T-helper 2 cell treated with Interferon-gamma antibody and Interleukin-4, amounts not matched to agents 5 μg/mL and 100 μg/mL, for 36 hours (primary cell): ENCODE measurements at regions not wholly inside any gene's neighbourhood (a gene's known extent, or its start where the extent isn't known, plus 50 kb on each side); places are given as distances from the start of the nearest gene placed in this dataset.

ENCODE experiments used
- DNase-seq: peaks from one replicate; pipeline ENCODE4 v3.0.0; 2021; ENCODE audit warnings: low spot score
- H3K27ac Mint-ChIP-seq: one replicate; pipeline ENCODE4 v1.8.0; 2021; ENCODE audit warnings: mild to moderate bottlenecking, mixed read lengths
- H3K27me3 Mint-ChIP-seq: one replicate; pipeline ENCODE4 v1.8.0; 2021; ENCODE audit warnings: low read depth, mixed read lengths
- H3K36me3 Mint-ChIP-seq: one replicate; pipeline ENCODE4 v1.8.0; 2021; ENCODE audit warnings: low read depth, mixed read lengths
- H3K4me1 Mint-ChIP-seq: one replicate; pipeline ENCODE4 v1.8.0; 2021; ENCODE audit warnings: low read depth, mixed read lengths
- H3K4me3 Mint-ChIP-seq: one replicate; pipeline ENCODE4 v1.8.0; 2022; ENCODE audit warnings: mild to moderate bottlenecking, moderate library complexity, mixed read lengths
- H3K9me3 Mint-ChIP-seq: one replicate; pipeline ENCODE4 v1.8.0; 2021; ENCODE audit warnings: mixed read lengths

DNA sequence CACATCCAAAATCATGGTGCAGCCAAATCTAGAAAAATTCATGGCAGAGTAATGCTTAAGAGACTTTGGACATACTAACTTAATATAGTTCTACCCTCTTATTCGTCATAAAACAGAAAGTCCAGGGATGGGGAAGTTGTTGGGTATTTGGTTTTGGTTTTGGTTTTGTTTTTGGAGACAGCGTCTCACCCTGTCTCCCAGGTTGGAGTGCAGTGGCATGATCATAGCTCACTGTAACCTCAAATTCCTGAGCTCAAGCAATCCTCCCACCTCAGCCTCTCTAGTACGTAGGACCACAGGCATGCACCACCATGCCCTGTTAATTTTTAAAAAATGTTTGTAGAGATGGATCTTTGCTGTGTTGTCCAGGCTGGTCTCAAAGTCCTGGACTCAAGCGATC lies 271.8 kb upstream of the TENM3 start:
- no peak for DNase-seq
- Mint-ChIP-seq H3K27me3 (no peaks in the 10 kb centered on the region), H3K9me3 (peaks cover 9% of the 10 kb centered on the region), H3K27ac (no peak overlapping the region), H3K36me3 (no peaks in the 10 kb centered on the region), H3K4me3 (peak overlapping the region; percentile 31), H3K4me1 (peaks cover 6% of the 10 kb centered on the region)

- H3K4me3 Mint-ChIP-seq, result no peak overlapping the region
- no peaks in the 10 kb centered on the region for H3K27me3 Mint-ChIP-seq
Observed at GRCh38 chr4:181971973-181972372, 271.2 kb upstream of the TENM3 start.

GRCh38 chr4:181976764-181977163 lies 266.4 kb upstream of the TENM3 start:
- H3K9me3 Mint-ChIP-seq, result peaks cover 24% of the 10 kb centered on the region
- H3K4me1 Mint-ChIP-seq, result peaks cover 1% of the 10 kb centered on the region
- DNase-seq, result no peak
- no peak overlapping the region for H3K27ac Mint-ChIP-seq
- H3K27me3 Mint-ChIP-seq, result no peaks in the 10 kb centered on the region
- H3K4me3 Mint-ChIP-seq, result no peak overlapping the region
- no peaks in the 10 kb centered on the region for H3K36me3 Mint-ChIP-seq

More at GRCh38 chr4:181971973-181972372, 271.2 kb upstream of the TENM3 start:
- Mint-ChIP-seq H3K27ac (no peak overlapping the region), H3K36me3 (no peaks in the 10 kb centered on the region), H3K4me1 (peaks cover 6% of the 10 kb centered on the region), H3K9me3 (peaks cover 12% of the 10 kb centered on the region)
- DNase-seq, result no peak

DNA sequence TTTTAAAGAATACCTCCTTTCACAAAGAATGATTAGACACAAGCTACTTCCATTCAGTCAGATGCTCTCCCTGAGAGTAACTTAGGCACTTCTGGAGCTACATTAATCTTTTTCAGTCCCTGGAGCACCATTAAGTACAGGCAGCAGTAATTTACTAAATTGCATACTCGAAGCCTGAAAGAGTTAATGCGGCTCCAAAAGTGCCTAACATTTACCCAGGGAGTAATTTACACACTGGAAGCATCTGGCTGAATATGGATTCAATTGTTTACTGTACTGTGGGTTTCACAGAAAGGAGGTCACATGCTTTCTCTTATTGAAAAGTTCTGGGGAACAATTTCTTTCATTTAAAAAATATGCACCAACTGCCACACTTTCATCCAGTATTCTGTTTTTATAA lies 260.8 kb upstream of the TENM3 start:
- H3K36me3 Mint-ChIP-seq, result no peaks in the 10 kb centered on the region
- no peaks in the 10 kb centered on the region for H3K27me3 Mint-ChIP-seq
- no peak overlapping the region for H3K4me3 Mint-ChIP-seq
- H3K27ac Mint-ChIP-seq, result no peak overlapping the region
- no peak for DNase-seq
- H3K9me3 Mint-ChIP-seq, result peaks cover 15% of the 10 kb centered on the region
- H3K4me1 Mint-ChIP-seq, result no peaks in the 10 kb centered on the region

- Mint-ChIP-seq H3K36me3 (no peaks in the 10 kb centered on the region), H3K4me3 (no peak overlapping the region), H3K9me3 (peaks cover 12% of the 10 kb centered on the region), H3K27me3 (no peaks in the 10 kb centered on the region), H3K4me1 (no peaks in the 10 kb centered on the region), H3K27ac (no peak overlapping the region)
- no peak for DNase-seq
Observed at GRCh38 chr4:181982856-181983255, 260.3 kb upstream of the TENM3 start.

DNA sequence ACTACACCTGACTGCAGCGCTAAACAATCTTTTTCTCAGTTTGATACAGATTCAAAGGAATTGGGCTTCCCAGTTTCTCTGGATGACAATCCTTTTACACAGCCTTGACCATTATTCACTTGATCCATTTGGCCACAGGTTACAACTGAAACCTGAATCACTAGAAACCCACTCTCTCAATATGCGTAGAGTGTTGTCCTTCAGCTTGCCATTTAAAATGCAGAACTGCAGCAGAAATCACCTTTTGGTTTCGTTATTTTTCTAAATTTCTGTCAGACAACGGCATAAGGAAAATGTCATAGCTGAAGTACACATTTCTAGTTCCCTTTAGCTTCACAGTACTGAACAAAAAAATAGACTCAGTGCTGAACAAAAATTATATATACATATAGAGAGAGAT lies 255.8 kb upstream of the TENM3 start:
- no peak for DNase-seq
- Mint-ChIP-seq H3K27ac (no peak overlapping the region), H3K9me3 (no peaks in the 10 kb centered on the region), H3K4me3 (no peak overlapping the region), H3K4me1 (no peaks in the 10 kb centered on the region), H3K27me3 (no peaks in the 10 kb centered on the region), H3K36me3 (no peaks in the 10 kb centered on the region)

GRCh38 chr4:181989071-181989470 lies 254.1 kb upstream of the TENM3 start:
- H3K4me1 Mint-ChIP-seq, result no peaks in the 10 kb centered on the region
- no peak for DNase-seq
- H3K36me3 Mint-ChIP-seq, result no peaks in the 10 kb centered on the region
- no peak overlapping the region for H3K4me3 Mint-ChIP-seq
- no peaks in the 10 kb centered on the region for H3K9me3 Mint-ChIP-seq
- no peaks in the 10 kb centered on the region for H3K27me3 Mint-ChIP-seq
- H3K27ac Mint-ChIP-seq, result no peak overlapping the region

- no peak overlapping the region for H3K27ac Mint-ChIP-seq
Observed at GRCh38 chr4:181991369-181992108, 251.7 kb upstream of the TENM3 start.

GRCh38 chr4:181998398-181999295 lies 244.6 kb upstream of the TENM3 start:
- DNase-seq, result no peak
- Mint-ChIP-seq H3K4me1 (no peaks in the 10 kb centered on the region), H3K9me3 (no peaks in the 10 kb centered on the region)

More at GRCh38 chr4:181991369-181992108, 251.7 kb upstream of the TENM3 start:
- Mint-ChIP-seq H3K36me3 (no peaks in the 10 kb centered on the region), H3K4me1 (no peaks in the 10 kb centered on the region), H3K4me3 (no peak overlapping the region), H3K27me3 (no peaks in the 10 kb centered on the region), H3K9me3 (no peaks in the 10 kb centered on the region)
- DNase-seq, result no peak

DNA sequence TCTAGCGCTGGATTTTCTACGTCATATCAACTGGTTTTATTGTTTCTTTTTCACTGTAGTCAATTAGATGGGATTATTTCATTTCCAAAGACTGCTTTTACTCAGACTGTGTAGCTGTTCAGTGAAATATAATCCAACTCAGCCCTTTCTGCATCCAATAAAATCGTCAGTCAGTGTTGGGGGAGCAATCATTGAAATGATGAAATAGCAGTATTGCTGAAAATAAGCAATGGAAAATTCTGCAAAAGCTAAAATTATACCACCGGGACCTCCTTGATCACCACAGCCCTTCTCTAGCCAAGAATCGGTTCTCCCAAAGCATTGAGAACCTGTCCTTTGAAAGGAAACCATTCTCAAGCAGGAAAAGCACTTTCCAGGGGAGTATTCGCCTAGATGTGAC lies 243.1 kb upstream of the TENM3 start:
- no peak overlapping the region for H3K4me3 Mint-ChIP-seq
- no peak overlapping the region for H3K27ac Mint-ChIP-seq
- H3K9me3 Mint-ChIP-seq, result no peaks in the 10 kb centered on the region
- H3K27me3 Mint-ChIP-seq, result no peaks in the 10 kb centered on the region
- no peak for DNase-seq
- H3K4me1 Mint-ChIP-seq, result no peaks in the 10 kb centered on the region
- no peaks in the 10 kb centered on the region for H3K36me3 Mint-ChIP-seq

More at GRCh38 chr4:181998398-181999295, 244.6 kb upstream of the TENM3 start:
- Mint-ChIP-seq H3K27ac (no peak overlapping the region), H3K27me3 (no peaks in the 10 kb centered on the region), H3K36me3 (no peaks in the 10 kb centered on the region), H3K4me3 (no peak overlapping the region)

GRCh38 chr4:182010876-182011275 lies 232.3 kb upstream of the TENM3 start:
- Mint-ChIP-seq H3K4me3 (no peak overlapping the region), H3K27me3 (no peaks in the 10 kb centered on the region), H3K4me1 (no peaks in the 10 kb centered on the region)

GRCh38 chr4:182014164-182014563 lies 229.0 kb upstream of the TENM3 start:
- peaks cover 5% of the 10 kb centered on the region for H3K9me3 Mint-ChIP-seq
- no peaks in the 10 kb centered on the region for H3K27me3 Mint-ChIP-seq
- no peaks in the 10 kb centered on the region for H3K4me1 Mint-ChIP-seq
- DNase-seq, result no peak
- H3K36me3 Mint-ChIP-seq, result no peaks in the 10 kb centered on the region
- no peak overlapping the region for H3K27ac Mint-ChIP-seq
- no peak overlapping the region for H3K4me3 Mint-ChIP-seq

More at GRCh38 chr4:182010876-182011275, 232.3 kb upstream of the TENM3 start:
- Mint-ChIP-seq H3K9me3 (peaks cover 11% of the 10 kb centered on the region), H3K27ac (no peak overlapping the region), H3K36me3 (no peaks in the 10 kb centered on the region)
- DNase-seq, result no peak

- no peak for DNase-seq
- no peaks in the 10 kb centered on the region for H3K27me3 Mint-ChIP-seq
- H3K4me3 Mint-ChIP-seq, result no peak overlapping the region
- H3K27ac Mint-ChIP-seq, result no peak overlapping the region
- no peaks in the 10 kb centered on the region for H3K36me3 Mint-ChIP-seq
- H3K9me3 Mint-ChIP-seq, result peaks cover 5% of the 10 kb centered on the region
- H3K4me1 Mint-ChIP-seq, result no peaks in the 10 kb centered on the region
Observed at GRCh38 chr4:182015014-182015413, 228.2 kb upstream of the TENM3 start.

- Mint-ChIP-seq H3K27me3 (no peaks in the 10 kb centered on the region), H3K4me3 (no peak overlapping the region), H3K4me1 (no peaks in the 10 kb centered on the region), H3K36me3 (no peaks in the 10 kb centered on the region), H3K9me3 (peaks cover 5% of the 10 kb centered on the region), H3K27ac (no peak overlapping the region)
- no peak for DNase-seq
Observed at GRCh38 chr4:182015893-182016292, 227.3 kb upstream of the TENM3 start.
